ENCODE measurements at regions not wholly inside any gene's neighbourhood (a gene's known extent, or its start where the extent isn't known, plus 50 kb on each side); places are given as distances from the start of the nearest gene placed in this dataset.

GRCh38 chr2:45274250-45274926, 265.1 kb upstream of the SIX2 start:
- Mint-ChIP-seq H3K27ac (no peak overlapping the region), H3K9me3 (no peaks in the 10 kb centered on the region), H3K4me3 (no peak overlapping the region), H3K36me3 (ENCODE audit: low read depth) (no peaks in the 10 kb centered on the region), H3K27me3 (peaks cover 17% of the 10 kb centered on the region), H3K4me1 (no peaks in the 10 kb centered on the region)
- DNase-seq (no peak), ATAC-seq (ENCODE audit: low read depth) (no peak)
- ChIA-PET CTCF (no interaction called here), POLR2A (no interaction called here)
- TF ChIP-seq CTCF (IDR thresholded peaks at IDR 0.05): no peak
- intact Hi-C loops (cut with micrococcal nuclease): no loop called here

- TF ChIP-seq CTCF (IDR thresholded peaks at IDR 0.05): no peak
Observed at GRCh38 chr2:45273412-45274249, 264.4 kb upstream of the SIX2 start.

GRCh38 chr2:45272549-45273265, 263.5 kb upstream of the SIX2 start:
- Mint-ChIP-seq H3K4me3 (no peak overlapping the region), H3K27ac (no peak overlapping the region), H3K4me1 (no peaks in the 10 kb centered on the region), H3K36me3 (ENCODE audit: low read depth) (no peaks in the 10 kb centered on the region), H3K27me3 (peaks cover 17% of the 10 kb centered on the region), H3K9me3 (no peaks in the 10 kb centered on the region)
- DNase-seq (no peak), ATAC-seq (ENCODE audit: low read depth) (no peak)
- no peak for TF ChIP-seq CTCF (IDR thresholded peaks at IDR 0.05)
- POLR2A ChIA-PET: no interaction called here
- CTCF ChIA-PET: no interaction called here
- intact Hi-C loops (cut with micrococcal nuclease): no loop called here

More at GRCh38 chr2:45273412-45274249, 264.4 kb upstream of the SIX2 start:
- Mint-ChIP-seq H3K36me3 (ENCODE audit: low read depth) (no peaks in the 10 kb centered on the region), H3K4me1 (no peaks in the 10 kb centered on the region), H3K4me3 (no peak overlapping the region), H3K9me3 (no peaks in the 10 kb centered on the region), H3K27ac (no peak overlapping the region), H3K27me3 (peaks cover 14% of the 10 kb centered on the region)
- DNase-seq (no peak), ATAC-seq (ENCODE audit: low read depth) (no peak)
- intact Hi-C loops (cut with micrococcal nuclease): no loop called here
- ChIA-PET CTCF (no interaction called here), POLR2A (no interaction called here)

GRCh38 chr2:45269149-45269793, 260.0 kb upstream of the SIX2 start:
- ChIA-PET CTCF (no interaction called here), POLR2A (no interaction called here)
- no peak for TF ChIP-seq CTCF (IDR thresholded peaks at IDR 0.05)
- Mint-ChIP-seq H3K36me3 (ENCODE audit: low read depth) (no peaks in the 10 kb centered on the region), H3K27ac (no peak overlapping the region), H3K27me3 (peaks cover 27% of the 10 kb centered on the region), H3K4me3 (no peak overlapping the region), H3K4me1 (no peaks in the 10 kb centered on the region), H3K9me3 (no peaks in the 10 kb centered on the region)
- intact Hi-C loops (cut with micrococcal nuclease): no loop called here
- ATAC-seq (ENCODE audit: low read depth): no peak
- DNase-seq: no peak

GRCh38 chr2:45268631-45269030, 259.4 kb upstream of the SIX2 start:
- Mint-ChIP-seq H3K27me3 (peaks cover 31% of the 10 kb centered on the region), H3K9me3 (no peaks in the 10 kb centered on the region), H3K4me3 (no peak overlapping the region), H3K27ac (no peak overlapping the region), H3K4me1 (no peaks in the 10 kb centered on the region), H3K36me3 (ENCODE audit: low read depth) (no peaks in the 10 kb centered on the region)
- CTCF ChIA-PET: no interaction called here
- POLR2A ChIA-PET: no interaction called here
- no peak for DNase-seq
- no peak for ATAC-seq (ENCODE audit: low read depth)
- intact Hi-C loops (cut with micrococcal nuclease): no loop called here
- TF ChIP-seq CTCF (IDR thresholded peaks at IDR 0.05): no peak
